ENCODE measurements at regions not wholly inside any gene's neighbourhood (a gene's known extent, or its start where the extent isn't known, plus 50 kb on each side); places are given as distances from the start of the nearest gene placed in this dataset.

- Histone ChIP-seq H3K4me1 (ENCODE audit: control insufficient read depth, low read depth, low read length) (peaks cover 8% of the 10 kb centered on the region), H3K27me3 (ENCODE audit: control insufficient read depth, insufficient read depth, low read length) (no peaks in the 10 kb centered on the region), H3K4me3 (ENCODE audit: low read length) (no peak overlapping the region), H3K27ac (ENCODE audit: low read length) (no peak overlapping the region), H3K9me3 (ENCODE audit: control insufficient read depth, low read depth, low read length) (no peaks in the 10 kb centered on the region), H3K9ac (ENCODE audit: low read length) (no peak overlapping the region), H3K36me3 (ENCODE audit: control insufficient read depth, low read depth, low read length) (no peaks in the 10 kb centered on the region)
Measured at GRCh38 chr20:51097351-51098120, 74.6 kb upstream of the KCNG1 start.

GRCh38 chr20:51096582-51097267 is 73.8 kb upstream of the KCNG1 start:
- Histone ChIP-seq H3K36me3 (ENCODE audit: control insufficient read depth, low read depth, low read length) (no peaks in the 10 kb centered on the region), H3K9ac (ENCODE audit: low read length) (no peak overlapping the region), H3K27me3 (ENCODE audit: control insufficient read depth, insufficient read depth, low read length) (no peaks in the 10 kb centered on the region), H3K4me1 (ENCODE audit: control insufficient read depth, low read depth, low read length) (peaks cover 17% of the 10 kb centered on the region), H3K9me3 (ENCODE audit: control insufficient read depth, low read depth, low read length) (no peaks in the 10 kb centered on the region), H3K4me3 (ENCODE audit: low read length) (no peak overlapping the region), H3K27ac (ENCODE audit: low read length) (no peak overlapping the region)

- Histone ChIP-seq H3K9ac (ENCODE audit: low read length) (no peak overlapping the region), H3K4me3 (ENCODE audit: low read length) (no peak overlapping the region), H3K4me1 (ENCODE audit: control insufficient read depth, low read depth, low read length) (peaks cover 19% of the 10 kb centered on the region), H3K27me3 (ENCODE audit: control insufficient read depth, insufficient read depth, low read length) (no peaks in the 10 kb centered on the region), H3K36me3 (ENCODE audit: control insufficient read depth, low read depth, low read length) (no peaks in the 10 kb centered on the region), H3K27ac (ENCODE audit: low read length) (no peak overlapping the region), H3K9me3 (ENCODE audit: control insufficient read depth, low read depth, low read length) (no peaks in the 10 kb centered on the region)
Measured at GRCh38 chr20:51095633-51096521, 73.0 kb upstream of the KCNG1 start.

GRCh38 chr20:51094221-51094620 is 71.3 kb upstream of the KCNG1 start:
- H3K27me3 ChIP-seq (ENCODE audit: control insufficient read depth, insufficient read depth, low read length), result no peaks in the 10 kb centered on the region

GRCh38 chr20:51093240-51093763 is 70.4 kb upstream of the KCNG1 start:
- Histone ChIP-seq H3K27me3 (ENCODE audit: control insufficient read depth, insufficient read depth, low read length) (no peaks in the 10 kb centered on the region), H3K36me3 (ENCODE audit: control insufficient read depth, low read depth, low read length) (no peaks in the 10 kb centered on the region), H3K27ac (ENCODE audit: low read length) (no peak overlapping the region), H3K9ac (ENCODE audit: low read length) (no peak overlapping the region), H3K4me1 (ENCODE audit: control insufficient read depth, low read depth, low read length) (peaks cover 19% of the 10 kb centered on the region), H3K9me3 (ENCODE audit: control insufficient read depth, low read depth, low read length) (no peaks in the 10 kb centered on the region), H3K4me3 (ENCODE audit: low read length) (no peak overlapping the region)

More at GRCh38 chr20:51094221-51094620, 71.3 kb upstream of the KCNG1 start:
- no peaks in the 10 kb centered on the region for H3K9me3 ChIP-seq (ENCODE audit: control insufficient read depth, low read depth, low read length)
- no peaks in the 10 kb centered on the region for H3K36me3 ChIP-seq (ENCODE audit: control insufficient read depth, low read depth, low read length)
- H3K4me1 ChIP-seq (ENCODE audit: control insufficient read depth, low read depth, low read length), result peaks cover 19% of the 10 kb centered on the region
- H3K4me3 ChIP-seq (ENCODE audit: low read length), result no peak overlapping the region
- H3K27ac ChIP-seq (ENCODE audit: low read length), result no peak overlapping the region
- H3K9ac ChIP-seq (ENCODE audit: low read length), result no peak overlapping the region

- no peaks in the 10 kb centered on the region for H3K27me3 ChIP-seq (ENCODE audit: control insufficient read depth, insufficient read depth, low read length)
- H3K4me1 ChIP-seq (ENCODE audit: control insufficient read depth, low read depth, low read length), result peaks cover 25% of the 10 kb centered on the region
- peak overlapping the region; percentile 25 for H3K9ac ChIP-seq (ENCODE audit: low read length)
- H3K4me3 ChIP-seq (ENCODE audit: low read length), result peak overlapping the region; percentile 54
- H3K27ac ChIP-seq (ENCODE audit: low read length), result no peak overlapping the region
- H3K36me3 ChIP-seq (ENCODE audit: control insufficient read depth, low read depth, low read length), result no peaks in the 10 kb centered on the region
- H3K9me3 ChIP-seq (ENCODE audit: control insufficient read depth, low read depth, low read length), result no peaks in the 10 kb centered on the region
Measured at GRCh38 chr20:51092338-51092737, 69.4 kb upstream of the KCNG1 start.

- H3K4me3 ChIP-seq (ENCODE audit: low read length), result peak overlapping the region; percentile 54
- H3K27me3 ChIP-seq (ENCODE audit: control insufficient read depth, insufficient read depth, low read length), result no peaks in the 10 kb centered on the region
- H3K9me3 ChIP-seq (ENCODE audit: control insufficient read depth, low read depth, low read length), result no peaks in the 10 kb centered on the region
Measured at GRCh38 chr20:51091406-51092195, 68.7 kb upstream of the KCNG1 start.

GRCh38 chr20:51089840-51090239 is 66.9 kb upstream of the KCNG1 start:
- Histone ChIP-seq H3K27ac (ENCODE audit: low read length) (no peak overlapping the region), H3K4me3 (ENCODE audit: low read length) (no peak overlapping the region), H3K9ac (ENCODE audit: low read length) (no peak overlapping the region), H3K27me3 (ENCODE audit: control insufficient read depth, insufficient read depth, low read length) (no peaks in the 10 kb centered on the region), H3K4me1 (ENCODE audit: control insufficient read depth, low read depth, low read length) (peaks cover 30% of the 10 kb centered on the region), H3K9me3 (ENCODE audit: control insufficient read depth, low read depth, low read length) (no peaks in the 10 kb centered on the region), H3K36me3 (ENCODE audit: control insufficient read depth, low read depth, low read length) (no peaks in the 10 kb centered on the region)

More at GRCh38 chr20:51091406-51092195, 68.7 kb upstream of the KCNG1 start:
- Histone ChIP-seq H3K36me3 (ENCODE audit: control insufficient read depth, low read depth, low read length) (no peaks in the 10 kb centered on the region), H3K9ac (ENCODE audit: low read length) (peak overlapping the region; percentile 25), H3K4me1 (ENCODE audit: control insufficient read depth, low read depth, low read length) (peaks cover 28% of the 10 kb centered on the region), H3K27ac (ENCODE audit: low read length) (peak overlapping the region; percentile 16)

- Histone ChIP-seq H3K9me3 (ENCODE audit: control insufficient read depth, low read depth, low read length) (no peaks in the 10 kb centered on the region), H3K4me3 (ENCODE audit: low read length) (no peak overlapping the region), H3K9ac (ENCODE audit: low read length) (no peak overlapping the region), H3K27ac (ENCODE audit: low read length) (no peak overlapping the region), H3K27me3 (ENCODE audit: control insufficient read depth, insufficient read depth, low read length) (no peaks in the 10 kb centered on the region), H3K4me1 (ENCODE audit: control insufficient read depth, low read depth, low read length) (peaks cover 33% of the 10 kb centered on the region), H3K36me3 (ENCODE audit: control insufficient read depth, low read depth, low read length) (no peaks in the 10 kb centered on the region)
Measured at GRCh38 chr20:51089272-51089781, 66.4 kb upstream of the KCNG1 start.

- Histone ChIP-seq H3K36me3 (ENCODE audit: control insufficient read depth, low read depth, low read length) (no peaks in the 10 kb centered on the region), H3K27me3 (ENCODE audit: control insufficient read depth, insufficient read depth, low read length) (no peaks in the 10 kb centered on the region), H3K4me1 (ENCODE audit: control insufficient read depth, low read depth, low read length) (peaks cover 22% of the 10 kb centered on the region), H3K4me3 (ENCODE audit: low read length) (no peak overlapping the region), H3K27ac (ENCODE audit: low read length) (no peak overlapping the region), H3K9ac (ENCODE audit: low read length) (no peak overlapping the region), H3K9me3 (ENCODE audit: control insufficient read depth, low read depth, low read length) (no peaks in the 10 kb centered on the region)
Measured at GRCh38 chr20:51087266-51087665, 64.4 kb upstream of the KCNG1 start.
